GM18873 (cell line): ENCODE measurements at regions not wholly inside any gene's neighbourhood (a gene's known extent, or its start where the extent isn't known, plus 50 kb on each side); places are given as distances from the start of the nearest gene placed in this dataset.

ENCODE experiments used
- ATAC-seq: cut with Tn5 transposase; IDR thresholded peaks from one replicate; pipeline ENCODE4 v1.9.1; 2021; ENCODE audit warnings: mild to moderate bottlenecking, moderate library complexity, moderate number of reproducible peaks; ENCODE audit not compliant: unreplicated experiment, low FRiP score

DNA sequence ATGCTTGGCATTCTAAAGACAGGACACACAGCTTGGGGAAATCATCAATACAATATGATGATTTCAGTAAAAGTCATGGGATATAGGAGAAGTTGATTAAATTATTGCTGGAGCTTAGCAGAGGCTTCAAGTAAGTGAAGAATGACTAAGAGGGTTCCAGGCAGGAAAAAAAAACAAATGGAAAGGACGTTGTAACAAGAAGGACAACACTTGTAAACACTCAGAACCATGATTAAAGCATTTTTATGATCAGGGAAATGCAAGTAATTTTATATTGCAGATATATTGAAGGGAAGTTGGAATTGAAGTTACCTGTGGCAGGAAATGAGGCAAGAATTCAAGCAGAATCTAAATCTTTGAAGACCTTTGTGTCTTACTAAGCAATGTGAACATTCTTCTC, 602.7 kb upstream of the NEGR1 start:
- no peak for ATAC-seq

DNA sequence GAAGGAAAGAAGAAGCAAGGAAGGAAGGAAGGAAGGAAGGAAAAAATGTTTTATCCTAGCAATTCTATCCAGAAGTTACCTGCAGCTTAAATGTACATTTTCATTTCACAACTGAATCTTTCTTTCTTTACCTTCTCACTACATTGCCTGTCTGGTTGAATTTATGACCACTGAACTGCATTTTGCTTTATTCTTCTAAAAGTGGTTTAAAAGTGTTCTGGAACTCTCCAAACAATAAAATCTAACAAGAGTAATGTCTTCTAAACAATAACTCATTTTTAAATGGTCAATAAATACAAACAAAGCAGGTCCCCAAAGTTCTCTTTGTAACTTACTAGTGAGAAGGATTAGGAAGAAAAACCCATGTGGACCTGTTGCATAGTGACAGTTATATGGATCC, 587.5 kb upstream of the NEGR1 start:
- no peak for ATAC-seq

DNA sequence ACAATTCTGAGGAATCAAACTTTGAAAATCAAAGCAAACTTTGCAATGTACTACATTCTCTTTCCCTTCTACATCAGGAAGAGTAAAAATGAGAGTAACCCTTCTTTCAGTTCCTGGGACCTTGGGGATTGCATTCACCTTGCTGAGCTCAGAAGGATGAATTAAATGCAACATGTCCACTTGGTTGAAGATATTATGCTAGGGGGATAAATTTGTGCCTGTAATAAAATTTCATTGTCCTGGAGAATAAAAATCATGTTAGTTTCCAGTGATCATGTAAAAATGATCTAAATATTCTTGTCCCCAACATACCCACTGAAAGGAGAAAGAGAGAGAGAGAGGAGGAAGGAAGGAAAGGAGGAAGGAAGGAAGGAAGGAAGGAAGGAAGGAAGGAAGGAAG, 587.1 kb upstream of the NEGR1 start:
- ATAC-seq: no peak

DNA sequence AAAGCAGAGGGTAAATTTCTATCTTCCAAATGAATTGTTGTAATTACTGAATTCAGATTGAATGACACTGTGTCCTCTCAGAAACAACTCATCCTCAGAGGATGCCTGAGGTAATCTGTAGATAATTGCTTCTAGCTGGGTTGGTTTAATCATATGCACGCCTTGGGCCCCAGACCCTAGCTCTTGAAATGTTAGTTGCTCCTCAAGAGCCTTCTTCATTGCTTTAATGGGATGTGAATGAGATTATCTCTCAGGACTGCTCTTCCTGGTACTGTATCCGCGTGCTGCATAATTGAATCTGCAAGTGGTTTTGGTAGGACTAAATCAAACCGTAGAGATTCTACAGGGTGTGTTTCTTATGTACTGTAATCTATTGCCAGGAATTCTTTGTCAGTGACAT, 569.3 kb upstream of the NEGR1 start:
- no peak for ATAC-seq

DNA sequence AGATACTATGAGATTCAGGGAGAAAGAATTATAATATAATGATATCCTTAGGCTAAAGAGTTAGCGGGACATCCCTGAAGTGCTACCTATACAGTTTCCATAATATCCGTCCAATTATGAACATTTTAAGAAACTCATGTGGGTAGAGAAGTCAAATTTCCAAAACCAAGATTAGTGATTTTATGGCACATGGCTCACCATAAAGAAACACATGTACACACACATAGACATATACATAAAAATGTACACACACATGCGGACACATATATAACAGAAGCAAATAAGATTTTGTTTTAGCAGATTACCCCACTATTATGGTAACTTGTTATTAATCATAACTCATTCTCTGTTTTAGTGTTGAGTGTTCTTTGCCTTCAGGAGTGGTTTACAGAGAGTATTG, 566.7 kb upstream of the NEGR1 start:
- ATAC-seq: no peak

DNA sequence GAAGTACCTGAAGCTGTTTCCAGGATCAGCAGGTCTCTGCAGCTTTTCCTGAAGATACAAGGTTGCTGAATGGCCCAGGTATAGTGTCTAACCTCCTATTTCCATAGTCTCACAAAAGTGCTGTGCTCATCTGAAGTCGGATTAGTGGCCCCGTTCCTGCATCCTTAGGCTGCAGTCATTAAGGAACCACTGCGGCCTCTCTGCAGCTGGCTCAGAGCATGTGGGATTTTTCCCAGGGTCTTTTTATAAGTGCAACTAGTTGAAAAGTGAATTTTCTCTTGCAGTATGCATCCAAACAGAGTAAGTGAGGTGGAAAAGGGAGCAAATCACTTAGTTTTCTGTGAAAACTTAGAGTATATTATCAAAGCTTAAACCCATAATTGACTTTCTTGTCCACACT, 565.3 kb upstream of the NEGR1 start:
- ATAC-seq: no peak

DNA sequence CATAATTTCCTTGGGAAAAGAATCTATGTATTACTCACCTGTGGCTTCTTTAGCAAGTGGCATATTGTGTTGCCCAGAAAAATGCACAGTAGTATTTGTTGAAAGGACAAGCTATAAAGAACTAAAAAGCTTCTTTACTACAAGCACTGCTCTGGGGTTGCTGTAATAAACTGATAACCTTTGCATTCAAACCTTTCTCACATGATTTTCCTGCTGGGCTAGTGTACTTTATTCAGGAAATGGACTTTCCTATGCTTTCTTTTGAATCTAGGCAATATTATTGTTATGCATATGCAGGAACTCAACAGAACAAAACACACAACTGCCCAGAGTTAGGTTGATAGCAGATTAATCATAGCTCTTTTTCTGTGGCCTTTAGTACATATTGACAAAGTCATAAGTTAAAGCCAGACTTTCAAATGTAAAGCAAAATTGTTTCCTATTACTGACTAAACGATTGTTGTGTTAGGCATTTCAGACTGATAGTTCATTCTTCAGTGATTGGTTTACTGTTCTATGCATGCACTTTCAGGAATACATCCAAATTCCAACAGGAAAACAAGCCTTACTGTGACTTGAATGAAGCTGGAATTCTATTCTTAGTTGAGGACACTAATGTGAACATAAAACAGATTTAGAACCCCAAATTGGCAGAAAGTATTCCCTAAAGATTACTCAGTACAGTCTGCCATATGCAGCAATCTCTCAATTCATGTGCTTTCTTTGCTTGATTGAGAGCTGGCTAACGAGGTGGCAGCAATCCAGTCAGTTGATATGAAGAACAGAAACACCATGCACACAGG, 564.3 kb upstream of the NEGR1 start:
- ATAC-seq: no peak

DNA sequence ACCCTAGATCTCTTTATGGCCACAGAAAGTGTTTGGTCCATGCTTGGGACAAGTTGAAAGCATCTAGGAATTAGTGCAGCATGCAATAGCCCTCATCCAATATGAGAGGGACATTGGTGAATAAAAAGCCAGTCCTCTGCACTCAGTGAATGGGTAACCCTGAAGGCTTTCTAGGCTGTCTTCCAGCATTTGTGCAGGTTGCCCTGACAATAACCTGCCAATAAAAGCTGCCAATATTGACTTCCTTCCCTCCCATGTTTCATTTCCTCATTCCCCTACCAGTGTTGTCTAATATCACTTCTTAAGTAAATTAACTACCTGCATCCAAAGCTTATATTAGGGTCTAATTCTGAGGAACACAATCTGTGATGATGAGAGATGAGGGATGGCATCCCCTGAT, 563.6 kb upstream of the NEGR1 start:
- no peak for ATAC-seq

DNA sequence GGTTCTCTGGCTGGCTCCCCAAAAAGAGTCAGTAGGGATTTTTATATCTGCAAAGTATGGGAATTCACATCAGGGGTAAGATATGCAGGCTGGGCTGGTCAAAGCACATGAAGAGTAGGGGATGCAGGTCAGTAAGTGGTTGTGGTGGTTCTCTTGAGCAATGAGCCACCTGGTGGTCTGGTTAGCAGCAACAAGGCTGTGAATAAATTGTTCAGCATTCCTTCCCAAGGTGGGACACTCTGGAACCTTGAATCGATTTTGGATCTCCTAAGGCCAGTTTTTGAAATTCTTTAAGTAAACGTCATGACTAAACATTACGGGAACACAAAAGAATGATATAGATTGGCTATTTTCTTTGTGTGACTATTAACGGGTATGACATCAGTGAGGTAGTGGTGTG, 563.0 kb upstream of the NEGR1 start:
- no peak for ATAC-seq

DNA sequence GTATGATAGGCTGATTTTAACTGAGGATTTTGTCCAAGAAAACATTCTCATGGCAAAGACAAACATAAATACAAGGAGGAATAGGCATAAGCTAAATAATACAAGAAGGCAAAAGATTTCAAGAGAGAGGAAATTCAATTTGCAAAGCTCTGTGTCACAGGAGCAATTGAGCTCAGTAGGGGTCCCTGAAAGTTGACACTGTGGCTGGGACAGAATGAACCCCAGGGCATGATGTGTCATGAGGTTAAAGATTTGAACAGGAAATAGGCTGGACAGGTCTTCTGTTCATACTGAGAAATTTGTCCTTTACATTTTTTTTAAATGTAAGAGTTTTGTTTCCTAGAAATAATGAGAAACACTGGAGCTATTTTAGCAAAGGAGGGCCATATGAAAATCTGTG, 555.4 kb upstream of the NEGR1 start:
- no peak for ATAC-seq

DNA sequence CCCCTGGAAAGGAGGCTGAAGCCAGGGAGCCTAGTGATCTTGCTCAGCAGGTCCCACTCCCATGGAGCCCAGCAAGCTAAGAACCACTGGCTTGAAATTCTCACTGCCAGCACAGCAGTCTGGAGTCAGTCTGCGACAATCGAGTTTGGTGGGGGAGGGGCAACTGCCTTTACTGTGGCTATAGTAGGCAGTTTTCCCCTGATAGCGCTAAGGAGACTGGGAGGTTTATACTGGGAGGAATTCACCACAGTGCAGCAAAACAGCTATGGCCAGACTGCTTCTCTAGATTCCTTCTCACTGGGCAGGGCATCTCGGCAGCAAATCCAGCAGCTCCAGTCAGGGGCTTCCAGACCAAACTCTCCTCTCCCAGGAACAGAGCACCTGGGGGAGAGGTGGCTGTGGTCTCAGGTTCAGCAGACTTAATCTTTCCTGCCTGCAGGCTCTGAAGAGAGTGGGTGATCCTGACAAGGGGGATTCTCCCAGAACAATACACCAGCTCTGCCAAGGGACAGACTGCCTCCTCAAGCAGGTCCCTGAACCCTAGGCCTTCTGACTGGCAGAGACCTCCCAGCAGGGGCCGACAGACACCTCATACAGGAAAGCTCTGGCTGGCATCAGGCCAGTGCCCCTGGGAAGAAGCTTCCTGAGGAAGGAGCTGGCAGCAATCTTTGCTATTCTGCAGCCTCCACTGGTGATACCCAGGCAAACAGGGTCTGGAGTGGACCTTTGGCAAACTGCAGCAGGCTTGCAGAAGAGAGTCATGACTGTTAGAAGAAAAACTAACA, 548.5 kb upstream of the NEGR1 start:
- ATAC-seq: no peak

DNA sequence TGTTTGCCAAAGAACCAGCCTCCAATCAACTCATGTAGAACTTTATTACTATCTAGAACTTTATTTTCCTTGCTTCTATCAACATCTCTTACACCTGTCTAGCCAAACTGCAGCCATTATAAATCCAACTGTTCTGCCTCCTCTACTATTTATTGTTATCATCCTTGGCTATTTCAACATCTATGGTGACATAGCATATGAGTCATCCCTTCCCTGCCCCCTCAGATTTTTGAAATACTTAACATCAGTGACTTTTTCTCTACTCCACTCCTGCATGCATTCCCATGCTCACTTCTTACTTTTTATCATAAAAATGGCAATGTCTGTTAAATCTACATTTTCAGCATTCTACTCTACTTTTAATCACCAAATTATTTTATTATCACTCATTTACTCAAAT, 544.9 kb upstream of the NEGR1 start:
- no peak for ATAC-seq

DNA sequence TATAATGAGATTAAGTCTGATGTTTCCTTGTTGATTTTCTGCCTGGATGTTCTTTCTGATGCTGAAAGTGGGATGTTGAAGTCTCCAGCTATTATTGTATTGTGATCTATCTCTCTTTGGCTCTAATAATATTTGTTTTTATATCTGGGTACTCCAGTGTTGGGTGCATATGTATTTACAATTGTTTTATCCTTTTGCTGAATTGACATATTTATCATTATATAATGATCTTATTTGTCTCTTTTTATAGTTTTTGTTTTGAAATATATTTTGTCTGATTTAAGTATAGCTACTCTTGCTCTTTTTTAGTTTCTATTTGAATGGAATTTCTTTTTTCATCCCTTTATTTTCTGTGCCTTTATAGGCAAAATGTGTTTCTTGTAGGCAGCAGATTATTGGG, 522.2 kb upstream of the NEGR1 start:
- no peak for ATAC-seq

DNA sequence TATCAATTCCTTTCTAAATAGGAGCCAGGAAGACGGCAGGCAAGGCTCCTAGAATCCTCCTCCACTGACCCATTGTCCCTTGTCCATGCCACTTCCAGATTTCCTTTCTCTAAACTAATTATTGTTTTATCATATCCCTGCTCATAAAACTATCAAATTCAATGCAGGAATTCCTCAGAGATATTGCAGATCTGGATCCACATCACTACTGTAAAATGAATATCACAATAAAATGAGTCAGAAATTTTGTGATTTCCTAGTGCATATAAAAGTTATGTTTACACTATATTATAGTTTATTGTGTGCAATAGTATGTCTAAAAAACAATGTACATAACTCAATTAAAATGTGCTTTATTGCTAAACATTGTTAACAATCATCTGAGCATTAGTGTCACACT, 498.7 kb upstream of the NEGR1 start:
- ATAC-seq: no peak

DNA sequence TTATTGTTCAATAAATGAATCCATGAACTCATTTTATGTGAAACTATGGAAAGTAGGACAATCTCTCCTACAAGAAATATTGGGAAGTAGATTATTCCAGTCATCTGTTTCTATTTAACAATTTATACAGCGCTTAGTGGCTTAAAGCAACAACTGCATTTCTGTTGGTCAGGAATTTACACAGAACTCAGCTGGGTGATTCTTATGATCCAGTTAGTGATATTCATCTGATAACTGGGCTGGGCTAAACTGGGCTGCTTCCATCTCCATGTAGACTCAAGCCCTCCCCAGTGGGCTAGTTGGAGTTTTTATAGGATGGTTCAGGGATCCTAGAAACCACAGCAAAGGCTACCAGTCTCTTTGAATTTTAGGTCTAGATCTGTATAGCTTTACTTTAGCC, 497.9 kb upstream of the NEGR1 start:
- ATAC-seq: no peak

DNA sequence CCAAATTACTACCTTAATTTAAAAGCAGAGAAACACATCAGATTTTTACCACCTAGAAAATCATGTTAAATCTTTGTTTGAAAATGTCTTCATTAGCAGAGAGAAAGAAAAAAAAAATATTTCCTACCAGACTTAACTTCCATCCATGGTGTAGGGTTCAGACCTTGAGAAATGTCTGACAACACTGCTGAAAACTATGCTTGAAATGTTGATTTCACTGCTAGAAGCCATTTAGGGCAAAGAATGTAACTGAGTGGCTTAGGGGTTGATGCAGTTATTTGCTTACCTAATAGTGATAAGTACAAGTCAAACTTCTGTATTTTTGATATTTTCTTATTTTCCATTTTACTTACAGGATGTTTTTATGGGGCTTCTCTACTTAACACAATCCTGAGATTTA, 495.6 kb upstream of the NEGR1 start:
- ATAC-seq: no peak

DNA sequence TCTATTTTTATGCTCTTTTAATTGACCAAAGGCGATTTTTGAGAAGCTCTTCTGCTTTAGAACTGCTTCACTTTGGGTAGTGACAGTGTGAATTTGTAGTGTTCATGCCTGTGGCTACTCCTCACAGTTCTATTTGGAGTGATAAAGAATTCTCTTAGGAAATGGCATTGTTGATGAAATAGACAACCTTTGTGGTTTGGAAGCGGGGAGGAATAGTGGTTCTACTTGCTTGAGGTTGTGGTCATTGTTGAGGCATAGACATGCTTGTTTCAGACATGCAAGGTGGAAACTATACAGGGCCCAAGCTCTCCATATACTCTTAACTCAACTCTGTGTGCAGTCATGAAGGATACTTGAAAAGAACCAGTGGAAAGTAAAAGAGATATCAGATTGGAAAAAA, 481.1 kb upstream of the NEGR1 start:
- ATAC-seq: no peak

DNA sequence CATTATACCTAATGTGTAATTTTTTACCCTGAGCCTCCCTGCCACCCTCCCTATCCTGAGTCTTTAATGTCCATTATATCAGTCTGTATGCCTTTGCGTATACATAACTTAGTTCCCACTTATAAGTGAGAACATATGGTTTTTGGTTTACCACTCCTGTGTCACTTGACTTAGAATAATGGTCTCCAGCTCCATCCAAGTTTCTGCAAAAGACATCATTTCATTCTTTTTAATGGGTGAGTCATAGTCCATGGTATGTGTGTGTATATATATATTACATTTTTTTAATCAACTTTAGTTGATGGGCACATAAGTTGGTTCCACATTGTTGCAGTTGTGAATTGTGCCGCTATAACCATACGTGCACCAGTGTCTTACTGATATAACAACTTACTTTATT, 477.1 kb upstream of the NEGR1 start:
- ATAC-seq: no peak

DNA sequence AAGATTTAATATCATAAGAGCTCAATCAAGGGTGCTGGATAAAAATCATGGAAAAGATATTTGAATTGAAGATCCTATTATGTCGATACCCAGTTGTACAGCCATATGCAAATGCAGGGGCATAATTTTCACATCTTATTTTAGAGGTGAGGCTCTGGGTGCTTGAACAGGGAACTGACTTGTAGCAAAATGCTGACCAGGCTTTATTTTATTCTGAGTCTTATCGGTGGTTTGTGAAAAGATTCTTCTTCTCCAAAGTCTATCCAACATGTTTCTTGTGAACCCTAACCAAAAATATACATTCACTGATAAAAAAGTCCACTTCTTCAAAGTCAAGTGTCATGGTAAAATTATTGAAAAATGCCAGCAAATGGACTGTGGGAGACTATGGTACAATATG, 475.5 kb upstream of the NEGR1 start:
- ATAC-seq: no peak

DNA sequence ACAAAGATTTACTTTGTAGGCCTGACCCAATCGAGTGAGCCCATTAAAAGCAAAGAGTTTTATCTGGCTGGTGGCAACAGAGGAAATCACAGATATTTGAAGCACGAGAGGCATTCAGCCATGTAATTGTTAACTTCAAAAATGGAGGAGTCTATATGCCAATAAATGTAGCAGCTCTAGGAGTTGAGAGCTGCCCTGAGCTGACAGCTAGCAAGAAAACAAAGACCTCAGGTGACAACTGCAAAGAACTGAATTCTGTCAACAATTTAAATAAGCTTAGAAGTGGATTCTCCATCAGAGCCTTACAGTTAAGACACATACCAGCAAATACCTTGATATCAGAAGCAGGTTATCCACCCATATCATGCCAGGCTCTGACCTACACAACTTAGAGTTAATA, 463.1 kb upstream of the NEGR1 start:
- ATAC-seq: no peak

DNA sequence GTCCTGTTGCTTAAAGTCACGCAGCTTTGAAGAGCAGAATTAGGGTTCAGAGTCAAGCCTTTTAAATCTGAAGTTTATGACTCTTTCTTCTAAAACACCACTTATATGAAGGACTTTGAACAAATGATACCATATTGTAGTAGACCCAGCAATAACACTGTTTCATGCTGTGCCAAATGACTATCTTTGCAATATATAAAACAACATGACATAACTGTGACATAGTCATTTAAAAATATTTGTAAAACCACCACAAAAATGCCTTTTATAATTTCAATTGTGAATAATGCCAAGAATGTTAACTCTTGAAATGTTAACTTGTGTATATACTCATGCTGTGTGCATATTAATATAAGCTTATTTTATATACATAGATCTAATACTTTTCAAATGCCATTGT, 452.1 kb upstream of the NEGR1 start:
- no peak for ATAC-seq
